ENCODE measurements at regions not wholly inside any gene's neighbourhood (a gene's known extent, or its start where the extent isn't known, plus 50 kb on each side); places are given as distances from the start of the nearest gene placed in this dataset.

GRCh38 chr12:11568762-11569478 lies 80.6 kb upstream of the ETV6 start:
- no peak overlapping the region for H3K18ac ChIP-seq (ENCODE audit: low read depth, low read length)
- no peaks in the 10 kb centered on the region for H3K9me1 ChIP-seq (ENCODE audit: insufficient read depth, low read length)
- H3K56ac ChIP-seq (ENCODE audit: extremely low read depth, insufficient read depth, low read length) = no peak overlapping the region
- no peaks in the 10 kb centered on the region for H4K20me1 ChIP-seq (ENCODE audit: insufficient read depth, low read length)
- no peak overlapping the region for H2BK20ac ChIP-seq (ENCODE audit: low read depth, low read length)
- no peak overlapping the region for H2AK9ac ChIP-seq (replicated peaks; ENCODE audit: low read depth, low read length, poor library complexity)
- H4K8ac ChIP-seq (ENCODE audit: low read depth in 2 of 2, low read length in 2 of 2) = no peak overlapping the region
- ATAC-seq (ENCODE audit: low read depth) (no peak), DNase-seq (no peak)
- in situ Hi-C loops (cut with MboI; ENCODE audit: low sequenced_read_pairs) (no loop called here), intact Hi-C loops (cut with micrococcal nuclease) (no loop called here), dilution Hi-C loops (cut with HindIII; ENCODE audit: low sequenced_read_pairs, unreplicated experiment) (loop anchor here (25.0 kb wide), 1 partner anchor 468 kb away; no protein-coding TSS in a partner anchor)
- no peak overlapping the region for H3K4me2 ChIP-seq (ENCODE audit: low read depth, low read length)
- CTCF ChIA-PET = no interaction called here
- no peak overlapping the region for H3K14ac ChIP-seq (replicated peaks; ENCODE audit: low read depth, low read length)
- H3K4me1 ChIP-seq (ENCODE audit: control insufficient read depth, insufficient read depth, low read length) = no peaks in the 10 kb centered on the region
- no peak overlapping the region for H3K27ac ChIP-seq (ENCODE audit: insufficient read depth, low read length)
- no peak overlapping the region for H3K9ac ChIP-seq (ENCODE audit: low read depth, low read length)
- H3K79me1 ChIP-seq (ENCODE audit: low read depth in 1 of 2, low read length in 2 of 2) = no peaks in the 10 kb centered on the region
- TF ChIP-seq SMC3 (IDR thresholded peaks at IDR 0.05; ENCODE audit: low read depth, low read length) (no peak), POLR2A (IDR thresholded peaks at IDR 0.05; ENCODE audit: low read depth, low read length) (no peak), MXI1 (IDR thresholded peaks at IDR 0.05; ENCODE audit: borderline replicate concordance, low read depth, low read length) (no peak), FOS (IDR thresholded peaks at IDR 0.05; ENCODE audit: low read depth, low read length) (no peak), NFE2L2 (IDR thresholded peaks at IDR 0.05; ENCODE audit: low read depth, low read length) (no peak), BHLHE40 (IDR thresholded peaks at IDR 0.05; ENCODE audit: low read depth, low read length) (no peak), CEBPB (IDR thresholded peaks at IDR 0.05; ENCODE audit: low read depth, low read length) (no peak), RAD21 (IDR thresholded peaks at IDR 0.05; ENCODE audit: low read length) (no peak), MAFK (IDR thresholded peaks at IDR 0.05; ENCODE audit: low read depth, low read length) (no peak)
- TF ChIP-seq, protein P1, sequence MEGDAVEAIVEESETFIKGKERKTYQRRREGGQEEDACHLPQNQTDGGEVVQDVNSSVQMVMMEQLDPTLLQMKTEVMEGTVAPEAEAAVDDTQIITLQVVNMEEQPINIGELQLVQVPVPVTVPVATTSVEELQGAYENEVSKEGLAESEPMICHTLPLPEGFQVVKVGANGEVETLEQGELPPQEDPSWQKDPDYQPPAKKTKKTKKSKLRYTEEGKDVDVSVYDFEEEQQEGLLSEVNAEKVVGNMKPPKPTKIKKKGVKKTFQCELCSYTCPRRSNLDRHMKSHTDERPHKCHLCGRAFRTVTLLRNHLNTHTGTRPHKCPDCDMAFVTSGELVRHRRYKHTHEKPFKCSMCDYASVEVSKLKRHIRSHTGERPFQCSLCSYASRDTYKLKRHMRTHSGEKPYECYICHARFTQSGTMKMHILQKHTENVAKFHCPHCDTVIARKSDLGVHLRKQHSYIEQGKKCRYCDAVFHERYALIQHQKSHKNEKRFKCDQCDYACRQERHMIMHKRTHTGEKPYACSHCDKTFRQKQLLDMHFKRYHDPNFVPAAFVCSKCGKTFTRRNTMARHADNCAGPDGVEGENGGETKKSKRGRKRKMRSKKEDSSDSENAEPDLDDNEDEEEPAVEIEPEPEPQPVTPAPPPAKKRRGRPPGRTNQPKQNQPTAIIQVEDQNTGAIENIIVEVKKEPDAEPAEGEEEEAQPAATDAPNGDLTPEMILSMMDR (conservative IDR thresholded peaks at IDR 0.05; ENCODE audit: low read depth, low read length) = no peak
- no TSS peak for BruUV-seq (replicated peaks)
- H2BK5ac ChIP-seq (ENCODE audit: low read depth, low read length, poor library complexity, severe bottlenecking) = no peak overlapping the region
- H3K9me3 ChIP-seq (ENCODE audit: control insufficient read depth, insufficient read depth, low read length) = no peaks in the 10 kb centered on the region
- H3K36me3 ChIP-seq (ENCODE audit: control insufficient read depth, insufficient read depth, low read length) = no peaks in the 10 kb centered on the region
- POLR2A ChIA-PET (ENCODE audit: unreplicated experiment) = no interaction called here
- no peak overlapping the region for H2AFZ ChIP-seq (replicated peaks; ENCODE audit: low read length, poor library complexity)
- peaks cover 12% of the 10 kb centered on the region for H3K27me3 ChIP-seq (ENCODE audit: control insufficient read depth, insufficient read depth, low read length)
- no peak overlapping the region for H2AK5ac ChIP-seq (ENCODE audit: low read depth, low read length)
- H4K91ac ChIP-seq (ENCODE audit: insufficient read depth, low read depth, low read length) = no peak overlapping the region
- H2BK15ac ChIP-seq (ENCODE audit: low read depth, low read length) = no peak overlapping the region
- no peak overlapping the region for H4K5ac ChIP-seq (ENCODE audit: low read depth, low read length)
- no peak overlapping the region for H2BK120ac ChIP-seq (ENCODE audit: low read depth, low read length)
- WGBS, 2 experiments (ENCODE audit: extremely low coverage in 2 of 2, insufficient read length in 1 of 2) = 55% methylated on average over 2 of the region's 8 CpGs; no CpG with 5 or more reads in 1 of the 2 experiments
- no peak overlapping the region for H3K23ac ChIP-seq (ENCODE audit: low read depth, low read length)
- no peak overlapping the region for H3K4ac ChIP-seq (ENCODE audit: low read depth, low read length)
- no peak overlapping the region for H3K4me3 ChIP-seq (ENCODE audit: insufficient read depth, low read depth, low read length)
